ENCODE measurements at regions not wholly inside any gene's neighbourhood (a gene's known extent, or its start where the extent isn't known, plus 50 kb on each side); places are given as distances from the start of the nearest gene placed in this dataset.

GRCh38 chr11:131063638-131064037 lies 147.4 kb upstream of the SNX19 start:
- no peaks in the 10 kb centered on the region for H3K36me3 ChIP-seq
- H3K4me3 ChIP-seq = no peak overlapping the region
- intact Hi-C loops (cut with DNase I) = loop anchor here (2.0 to 10.0 kb wide), 12 partner anchors 151 to 1881 kb away; no protein-coding TSS in a partner anchor
- no peak for TF ChIP-seq CTCF (IDR thresholded peaks at IDR 0.05)
- no peak overlapping the region for H3K27ac ChIP-seq
- H3K9me3 ChIP-seq = no peaks in the 10 kb centered on the region
- peaks cover 0 to 79% (median 28%) of the 10 kb centered on the region in 7 donors for H3K27me3 ChIP-seq
- DNase-seq (no peak), ATAC-seq (no peak)
- H3K4me1 ChIP-seq = no peaks in the 10 kb centered on the region
- 61 to 63% methylated on average over 6 of the region's 6 CpGs for WGBS, 2 donors

DNA sequence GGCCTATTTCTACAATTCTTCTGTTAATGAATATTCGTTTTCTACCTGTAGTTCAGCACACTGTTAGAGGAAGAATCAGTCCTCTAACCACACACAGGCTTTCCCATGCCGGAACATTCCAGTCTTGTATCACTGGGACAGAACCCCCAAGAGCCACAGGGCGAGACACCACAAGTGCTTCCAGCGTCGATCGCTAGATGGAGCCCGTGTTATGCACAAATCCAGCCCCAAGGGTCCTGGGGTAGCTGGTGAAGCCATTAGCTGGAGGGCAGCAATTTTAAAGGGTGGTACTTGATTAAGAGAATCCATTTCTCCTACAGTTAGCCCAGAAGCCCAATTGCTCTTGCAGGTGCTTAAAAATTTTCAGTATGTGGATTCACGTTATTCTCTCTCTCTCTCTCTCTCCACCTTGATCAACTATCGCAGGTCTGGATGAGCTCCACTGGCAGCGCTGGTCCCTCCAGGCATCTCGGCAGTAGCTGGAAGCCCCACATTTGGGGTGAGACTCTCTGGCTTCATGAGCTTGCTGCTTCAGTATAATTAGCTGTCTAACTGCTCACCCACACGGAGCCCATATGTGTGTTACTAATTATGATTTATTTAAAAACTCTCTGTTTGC lies 148.2 kb upstream of the SNX19 start:
- DNase-seq (peak; percentile 31 to 51), ATAC-seq (peak in 6 of 8 donors; percentile 49 to 71 (median 60))
- Histone ChIP-seq H3K27ac (no peak overlapping the region), H3K4me3 (no peak overlapping the region), H3K27me3 (peaks cover 0 to 76% (median 28%) of the 10 kb centered on the region in 7 donors), H3K36me3 (no peaks in the 10 kb centered on the region), H3K9me3 (no peaks in the 10 kb centered on the region), H3K4me1 (no peaks in the 10 kb centered on the region)
- peak; percentile 59 to 88 (median 76) for TF ChIP-seq CTCF (IDR thresholded peaks at IDR 0.05)
- WGBS, 2 donors = 25% methylated on average over 12 of the region's 12 CpGs
- intact Hi-C loops (cut with DNase I) = loop anchor here (2.0 to 10.0 kb wide), 12 partner anchors 150 to 1880 kb away; no protein-coding TSS in a partner anchor

- WGBS, 2 donors = 66 to 68% methylated on average over 13 of the region's 13 CpGs
- H3K27me3 ChIP-seq = peaks cover 0 to 65% (median 25%) of the 10 kb centered on the region in 7 donors
- ATAC-seq = no peak
Observed at GRCh38 chr11:131065435-131066413, 149.4 kb upstream of the SNX19 start.

More at GRCh38 chr11:131065435-131066413, 149.4 kb upstream of the SNX19 start:
- H3K27ac ChIP-seq = no peak overlapping the region
- no peaks in the 10 kb centered on the region for H3K4me1 ChIP-seq
- H3K36me3 ChIP-seq = no peaks in the 10 kb centered on the region
- intact Hi-C loops (cut with DNase I) = loop anchor here (2.0 to 10.0 kb wide), 11 partner anchors 149 to 1879 kb away; no protein-coding TSS in a partner anchor
- no peak for TF ChIP-seq CTCF (IDR thresholded peaks at IDR 0.05)
- DNase-seq = no peak
- H3K4me3 ChIP-seq = no peak overlapping the region
- no peaks in the 10 kb centered on the region for H3K9me3 ChIP-seq

All from heart right ventricle (tissue), 16 donors.